ENCODE measurements at regions not wholly inside any gene's neighbourhood (a gene's known extent, or its start where the extent isn't known, plus 50 kb on each side); places are given as distances from the start of the nearest gene placed in this dataset.

GRCh38 chr21:27152996-27153395 is 186.1 kb upstream of the ADAMTS5 start:
- H3K4me3 ChIP-seq (ENCODE audit: low read depth, low read length): no peak overlapping the region
- no peak for TF ChIP-seq CTCF (conservative IDR thresholded peaks at IDR 0.05; ENCODE audit: low read depth, low read length)
- DNase-seq (ENCODE audit: low read depth): no peak

- H3K4me3 ChIP-seq (ENCODE audit: low read depth, low read length): no peak overlapping the region
- TF ChIP-seq CTCF (conservative IDR thresholded peaks at IDR 0.05; ENCODE audit: low read depth, low read length): no peak
- DNase-seq (ENCODE audit: low read depth): peak; percentile 26
These were observed 182.1 kb upstream of the ADAMTS5 start for GRCh38 chr21:27149034-27149433.

- no peak for DNase-seq (ENCODE audit: low read depth)
- H3K4me3 ChIP-seq (ENCODE audit: low read depth, low read length): no peak overlapping the region
- TF ChIP-seq CTCF (conservative IDR thresholded peaks at IDR 0.05; ENCODE audit: low read depth, low read length): no peak
These were observed 179.4 kb upstream of the ADAMTS5 start for GRCh38 chr21:27146268-27146667.

- DNase-seq (ENCODE audit: low read depth): no peak
- H3K4me3 ChIP-seq (ENCODE audit: low read depth, low read length): no peak overlapping the region
- TF ChIP-seq CTCF (conservative IDR thresholded peaks at IDR 0.05; ENCODE audit: low read depth, low read length): no peak
These were observed 178.4 kb upstream of the ADAMTS5 start for GRCh38 chr21:27145134-27145798.

GRCh38 chr21:27143476-27143875 is 176.6 kb upstream of the ADAMTS5 start:
- no peak for TF ChIP-seq CTCF (conservative IDR thresholded peaks at IDR 0.05; ENCODE audit: low read depth, low read length)
- no peak for DNase-seq (ENCODE audit: low read depth)
- H3K4me3 ChIP-seq (ENCODE audit: low read depth, low read length): no peak overlapping the region

- H3K4me3 ChIP-seq (ENCODE audit: low read depth, low read length): no peak overlapping the region
- DNase-seq (ENCODE audit: low read depth): no peak
- TF ChIP-seq CTCF (conservative IDR thresholded peaks at IDR 0.05; ENCODE audit: low read depth, low read length): no peak
These were observed 172.6 kb upstream of the ADAMTS5 start for GRCh38 chr21:27139526-27139925.

- peak; percentile 56 for DNase-seq (ENCODE audit: low read depth)
- H3K4me3 ChIP-seq (ENCODE audit: low read depth, low read length): no peak overlapping the region
- no peak for TF ChIP-seq CTCF (conservative IDR thresholded peaks at IDR 0.05; ENCODE audit: low read depth, low read length)
These were observed 167.6 kb upstream of the ADAMTS5 start for GRCh38 chr21:27134516-27134915.

Data from choroid plexus epithelial cell (primary cell).